HFF-Myc (cell line): ENCODE measurements at regions not wholly inside any gene's neighbourhood (a gene's known extent, or its start where the extent isn't known, plus 50 kb on each side); places are given as distances from the start of the nearest gene placed in this dataset.

Experiments
- DNase-seq: peaks from one replicate; pipeline ENCODE4 v3.0.0-alpha.2; 2011; ENCODE audit warnings: low read depth; ENCODE audit errors: extremely low read depth
- H3K4me3 ChIP-seq: replicated peaks from 2 replicates; pipeline ENCODE4 v1.5.1; 2011; ENCODE audit warnings: low read depth, mild to moderate bottlenecking, control low read depth, low read length
- TF ChIP-seq, protein P1 (sequence below): IDR thresholded peaks from 2 replicates; pipeline ENCODE4 v1.5.1; 2012; ENCODE audit warnings: mild to moderate bottlenecking, low read depth, low read length, control low read depth; ENCODE audit errors: missing control alignments

GRCh38 chr10:56522166-56522565 is 161.1 kb upstream of the ZWINT start:
- DNase-seq, result no peak
- TF ChIP-seq, protein P1, sequence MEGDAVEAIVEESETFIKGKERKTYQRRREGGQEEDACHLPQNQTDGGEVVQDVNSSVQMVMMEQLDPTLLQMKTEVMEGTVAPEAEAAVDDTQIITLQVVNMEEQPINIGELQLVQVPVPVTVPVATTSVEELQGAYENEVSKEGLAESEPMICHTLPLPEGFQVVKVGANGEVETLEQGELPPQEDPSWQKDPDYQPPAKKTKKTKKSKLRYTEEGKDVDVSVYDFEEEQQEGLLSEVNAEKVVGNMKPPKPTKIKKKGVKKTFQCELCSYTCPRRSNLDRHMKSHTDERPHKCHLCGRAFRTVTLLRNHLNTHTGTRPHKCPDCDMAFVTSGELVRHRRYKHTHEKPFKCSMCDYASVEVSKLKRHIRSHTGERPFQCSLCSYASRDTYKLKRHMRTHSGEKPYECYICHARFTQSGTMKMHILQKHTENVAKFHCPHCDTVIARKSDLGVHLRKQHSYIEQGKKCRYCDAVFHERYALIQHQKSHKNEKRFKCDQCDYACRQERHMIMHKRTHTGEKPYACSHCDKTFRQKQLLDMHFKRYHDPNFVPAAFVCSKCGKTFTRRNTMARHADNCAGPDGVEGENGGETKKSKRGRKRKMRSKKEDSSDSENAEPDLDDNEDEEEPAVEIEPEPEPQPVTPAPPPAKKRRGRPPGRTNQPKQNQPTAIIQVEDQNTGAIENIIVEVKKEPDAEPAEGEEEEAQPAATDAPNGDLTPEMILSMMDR, result no peak
- no peak overlapping the region for H3K4me3 ChIP-seq

DNA sequence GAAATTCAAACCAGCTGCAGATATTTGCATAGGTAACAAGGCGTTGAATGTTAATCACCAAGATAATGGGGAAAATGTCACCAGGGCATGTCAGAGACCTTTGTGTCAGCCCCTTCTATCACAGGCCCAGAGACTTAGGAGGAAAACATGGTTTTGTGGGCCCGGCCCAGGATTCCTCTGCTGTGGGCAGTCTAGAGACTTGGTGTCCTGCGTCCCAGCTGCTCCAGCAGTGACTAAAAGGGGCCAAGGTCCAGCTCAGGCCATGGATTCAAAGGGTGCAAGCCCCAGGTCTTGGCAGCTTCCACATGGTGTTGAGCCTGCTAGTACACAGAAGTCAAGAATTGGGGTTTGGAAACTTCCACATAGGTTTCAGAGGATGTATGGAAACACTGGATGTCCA is 147.5 kb upstream of the ZWINT start:
- TF ChIP-seq, protein P1, result no peak
- no peak overlapping the region for H3K4me3 ChIP-seq
- no peak for DNase-seq

GRCh38 chr10:56507033-56507432 is 146.0 kb upstream of the ZWINT start:
- H3K4me3 ChIP-seq, result no peak overlapping the region
- TF ChIP-seq, protein P1, result no peak
- no peak for DNase-seq

DNA sequence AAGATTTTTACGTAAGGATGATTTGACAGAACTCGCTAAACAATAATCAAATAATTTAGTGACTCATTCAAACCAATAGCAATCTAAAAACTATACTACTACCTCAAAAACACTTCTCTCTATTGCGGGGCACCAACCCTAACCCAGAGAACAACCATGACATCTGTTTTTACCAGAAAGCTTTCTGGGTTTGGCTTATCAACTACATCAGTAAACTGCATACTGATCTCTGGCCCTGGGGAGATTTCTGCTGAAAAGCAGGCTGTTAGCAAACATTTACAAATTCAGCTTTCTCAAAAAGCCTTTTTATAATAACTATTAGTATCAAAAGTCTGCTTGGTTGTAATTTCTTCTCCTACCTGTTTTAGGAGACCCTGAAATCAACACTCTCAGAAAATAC is 144.5 kb upstream of the ZWINT start:
- no peak overlapping the region for H3K4me3 ChIP-seq
- DNase-seq, result no peak
- TF ChIP-seq, protein P1, result no peak

GRCh38 chr10:56496186-56496486 is 135.1 kb upstream of the ZWINT start:
- no peak overlapping the region for H3K4me3 ChIP-seq
- DNase-seq, result no peak
- TF ChIP-seq, protein P1, result no peak

DNA sequence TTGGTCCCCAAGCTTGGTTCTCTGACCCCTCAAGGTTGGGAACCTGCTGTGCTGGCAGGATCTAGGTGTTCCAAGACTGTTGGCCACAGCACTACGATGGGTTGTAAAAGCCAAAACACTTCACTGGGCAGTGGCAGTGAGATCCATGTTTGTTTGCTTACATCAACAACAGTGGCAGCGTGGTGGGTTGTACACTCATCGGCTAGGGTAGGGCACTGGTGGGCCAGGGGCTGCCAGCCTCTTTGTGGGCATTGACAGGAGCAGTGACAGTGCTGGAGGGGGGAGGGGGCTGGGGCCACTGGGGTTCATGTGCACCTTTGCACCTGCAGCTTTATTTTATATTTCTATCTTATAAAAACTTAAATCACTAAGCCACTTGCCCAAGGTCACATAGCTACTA is 126.7 kb upstream of the ZWINT start:
- no peak for DNase-seq
- TF ChIP-seq, protein P1, result no peak
- no peak overlapping the region for H3K4me3 ChIP-seq

GRCh38 chr10:56481521-56482091 is 120.5 kb upstream of the ZWINT start:
- no peak for DNase-seq
- TF ChIP-seq, protein P1, result no peak
- H3K4me3 ChIP-seq, result no peak overlapping the region
